LNCAP (cell line): ENCODE measurements at regions not wholly inside any gene's neighbourhood (a gene's known extent, or its start where the extent isn't known, plus 50 kb on each side); places are given as distances from the start of the nearest gene placed in this dataset.

ENCODE experiments used
- CTCF ChIP-seq: fragments of 450-650 bp; IDR thresholded peaks from 2 replicates; pipeline ENCODE4 v1.5.1; 2017; ENCODE audit warnings: mild to moderate bottlenecking

DNA sequence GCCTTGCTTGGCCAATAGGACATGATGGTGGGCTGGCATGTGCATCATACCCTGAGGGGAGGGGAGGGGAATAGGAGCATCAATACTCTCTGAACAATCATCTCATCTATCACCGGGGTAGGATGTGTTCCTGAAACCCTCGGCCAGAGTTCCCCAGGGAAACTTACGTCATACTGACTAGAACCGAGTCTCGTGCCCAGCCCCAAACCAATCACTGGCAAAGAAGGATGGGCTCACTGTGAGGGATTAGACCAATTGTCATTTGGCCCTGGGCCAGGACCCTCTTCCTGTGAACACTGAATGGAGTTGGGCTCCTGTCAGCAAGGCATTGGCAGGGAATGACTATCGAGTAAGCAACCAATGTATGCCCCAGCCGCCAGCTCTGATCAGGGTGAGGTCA is 261.5 kb downstream of the MYCN start:
- no peak for TF ChIP-seq CTCF

DNA sequence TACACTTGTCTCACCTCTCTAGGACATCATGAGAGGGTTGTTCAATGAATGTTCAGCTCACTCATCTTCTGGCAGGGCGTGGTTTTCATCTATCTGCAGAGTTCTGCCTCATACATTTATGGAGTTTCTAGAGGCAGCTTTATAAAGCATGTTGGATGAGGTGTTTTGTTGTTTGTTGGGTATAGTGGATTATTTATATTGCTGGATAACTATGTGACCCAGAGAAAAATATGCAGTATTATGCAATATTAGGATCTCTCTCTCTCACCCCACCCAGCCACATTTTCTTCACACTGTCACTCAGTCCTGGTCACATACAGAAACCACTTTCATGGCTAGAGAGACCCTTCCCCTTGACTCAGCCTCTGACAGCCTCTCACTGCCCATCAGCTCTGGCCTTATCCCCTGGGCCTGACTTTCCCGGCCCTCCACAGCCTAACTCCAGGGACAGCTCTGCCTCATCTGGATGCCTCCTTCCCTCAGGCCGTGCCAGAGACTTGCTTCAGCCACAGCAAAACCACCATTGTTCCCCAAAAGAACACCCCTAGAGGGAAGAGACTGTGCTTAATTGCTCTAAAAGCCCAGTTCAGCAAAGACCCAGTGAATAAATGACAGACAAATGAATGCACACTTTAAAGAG is 260.3 kb downstream of the MYCN start:
- no peak for TF ChIP-seq CTCF

DNA sequence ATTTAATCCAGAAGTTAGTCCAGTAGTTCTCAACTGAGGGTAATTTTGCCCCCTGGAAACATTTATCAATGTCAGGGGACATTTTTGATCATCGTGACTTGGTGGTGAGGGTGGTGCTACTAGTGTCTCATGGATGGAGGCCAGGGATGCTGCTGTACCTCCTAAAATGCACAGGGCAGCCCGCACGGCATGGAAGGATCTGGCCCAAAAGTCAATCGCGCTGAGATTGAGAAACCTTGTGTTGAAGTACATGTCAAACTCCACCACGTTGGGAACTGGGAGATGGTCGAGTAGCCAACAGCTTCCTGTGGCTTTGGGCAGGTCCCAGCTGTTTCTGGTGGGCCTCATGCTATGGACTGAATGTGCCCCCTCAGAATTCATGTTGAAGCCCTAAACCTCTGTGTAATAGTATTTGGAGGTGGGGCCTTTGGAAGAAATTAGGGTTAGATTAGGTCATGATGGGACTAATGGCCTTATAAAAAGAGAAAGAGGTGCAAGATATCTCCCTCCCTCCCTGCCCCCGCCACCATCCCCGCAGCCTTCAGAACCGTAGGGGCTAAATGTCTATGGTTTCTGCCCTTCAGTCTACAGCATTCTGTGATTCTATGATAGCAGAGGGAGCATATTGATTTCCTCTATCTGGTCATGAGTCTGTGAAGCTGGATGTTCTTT is 259.7 kb downstream of the MYCN start:
- TF ChIP-seq CTCF: no peak

- TF ChIP-seq CTCF: no peak
Measured at GRCh38 chr2:16198166-16198912, 258.0 kb downstream of the MYCN start.

DNA sequence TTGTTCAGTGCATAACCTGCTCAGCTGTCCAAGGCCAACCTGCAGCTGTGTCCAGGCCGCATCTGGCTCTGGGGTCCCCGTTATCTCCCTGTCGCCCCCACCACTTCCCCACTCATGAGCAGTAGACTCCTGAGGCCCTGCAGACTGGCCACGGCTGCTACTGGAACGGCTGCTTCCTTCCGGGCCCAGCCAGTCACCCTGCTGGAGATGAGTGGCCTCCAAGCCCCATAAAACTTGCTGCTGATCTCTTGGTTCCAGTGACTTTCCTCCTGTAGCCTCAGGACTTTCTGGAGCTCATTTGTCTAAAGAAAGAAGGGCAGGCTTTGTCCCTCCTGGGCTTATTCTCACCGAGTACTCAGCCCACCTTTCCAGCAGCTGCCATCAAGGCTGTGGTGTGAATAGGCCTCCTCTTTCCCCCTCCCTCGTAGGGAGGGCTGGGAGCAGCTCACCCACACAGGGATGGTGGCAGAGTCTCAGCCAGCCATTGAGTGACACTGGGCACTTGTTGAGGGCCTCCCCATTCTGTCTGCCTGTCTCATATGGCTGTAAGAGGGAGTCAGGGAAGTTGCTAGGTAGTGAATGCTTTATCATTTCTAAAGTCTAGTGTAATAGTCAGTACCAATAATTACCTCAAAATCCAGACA is 257.3 kb downstream of the MYCN start:
- TF ChIP-seq CTCF: no peak

- TF ChIP-seq CTCF: no peak
Measured at GRCh38 chr2:16196687-16197503, 256.5 kb downstream of the MYCN start.

DNA sequence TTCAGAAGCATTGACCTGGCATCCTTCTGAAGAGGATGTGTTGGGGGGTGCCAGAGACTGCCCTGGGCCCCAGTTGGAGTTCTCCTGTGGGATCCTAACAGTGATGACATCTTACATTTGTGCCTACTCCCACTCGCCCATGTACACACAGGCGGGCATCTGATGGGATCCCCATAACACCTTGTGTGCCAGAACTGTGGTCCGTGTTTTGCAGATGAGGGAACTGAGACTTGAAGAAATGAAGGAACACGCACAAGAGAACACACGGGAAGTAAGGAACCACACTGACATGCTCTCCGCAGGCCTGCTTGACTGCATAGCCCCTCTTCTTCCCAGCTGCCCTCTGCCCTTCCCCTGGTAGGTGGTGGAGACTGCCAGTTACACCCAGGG is 255.3 kb downstream of the MYCN start:
- TF ChIP-seq CTCF: no peak
